SKM-1 treated with dmso at 0.1 percent for 144 hours (cell line): ENCODE measurements at regions not wholly inside any gene's neighbourhood (a gene's known extent, or its start where the extent isn't known, plus 50 kb on each side); places are given as distances from the start of the nearest gene placed in this dataset.
"Not testable (repeated sequence)": the region's sequence is repeated elsewhere in the genome, so short reads cannot be mapped to it uniquely, and the experiment has no call there.

Experiments
- DNase-seq: peaks from one replicate; lab custom pipeline; 2025; ENCODE audit not compliant: unreplicated experiment; lab: John Stamatoyannopoulos, UW

GRCh38 chr9:104269996-104270963, 176.2 kb downstream of the SMC2 start:
- DNase-seq = no peak

GRCh38 chr9:104276709-104277245, 182.7 kb downstream of the SMC2 start:
- no peak for DNase-seq

GRCh38 chr9:104278929-104279496, 184.9 kb downstream of the SMC2 start:
- DNase-seq = no peak

GRCh38 chr9:104279535-104280177, 185.5 kb downstream of the SMC2 start:
- no peak for DNase-seq

GRCh38 chr9:104280178-104280560, 186.1 kb downstream of the SMC2 start:
- no peak for DNase-seq

GRCh38 chr9:104280711-104281110, 186.6 kb downstream of the SMC2 start:
- no peak for DNase-seq

- DNase-seq = no peak
These were observed 192.1 kb downstream of the SMC2 start for GRCh38 chr9:104286187-104286586.

- no peak for DNase-seq
These were observed 192.7 kb downstream of the SMC2 start for GRCh38 chr9:104286799-104287198.

GRCh38 chr9:104287253-104287878, 193.3 kb downstream of the SMC2 start:
- DNase-seq = no peak

GRCh38 chr9:104293877-104294276, 199.8 kb downstream of the SMC2 start:
- no peak for DNase-seq

GRCh38 chr9:104300124-104300523, 203.9 kb upstream of the OR13F1 start:
- no peak for DNase-seq

- no peak for DNase-seq
These were observed 202.3 kb upstream of the OR13F1 start for GRCh38 chr9:104301755-104302154.

- no peak for DNase-seq
These were observed 201.3 kb upstream of the OR13F1 start for GRCh38 chr9:104302775-104303174.

GRCh38 chr9:104304925-104305324, 199.1 kb upstream of the OR13F1 start:
- DNase-seq = no peak

GRCh38 chr9:104313396-104314110, 190.5 kb upstream of the OR13F1 start:
- DNase-seq = no peak

GRCh38 chr9:104316201-104317009, 187.7 kb upstream of the OR13F1 start:
- DNase-seq = not testable (repeated sequence)

GRCh38 chr9:104319198-104319597, 184.9 kb upstream of the OR13F1 start:
- no peak for DNase-seq

GRCh38 chr9:104319685-104320084, 184.4 kb upstream of the OR13F1 start:
- DNase-seq = no peak

GRCh38 chr9:104322596-104322995, 181.5 kb upstream of the OR13F1 start:
- no peak for DNase-seq
